ENCODE measurements at regions not wholly inside any gene's neighbourhood (a gene's known extent, or its start where the extent isn't known, plus 50 kb on each side); places are given as distances from the start of the nearest gene placed in this dataset.

DNA sequence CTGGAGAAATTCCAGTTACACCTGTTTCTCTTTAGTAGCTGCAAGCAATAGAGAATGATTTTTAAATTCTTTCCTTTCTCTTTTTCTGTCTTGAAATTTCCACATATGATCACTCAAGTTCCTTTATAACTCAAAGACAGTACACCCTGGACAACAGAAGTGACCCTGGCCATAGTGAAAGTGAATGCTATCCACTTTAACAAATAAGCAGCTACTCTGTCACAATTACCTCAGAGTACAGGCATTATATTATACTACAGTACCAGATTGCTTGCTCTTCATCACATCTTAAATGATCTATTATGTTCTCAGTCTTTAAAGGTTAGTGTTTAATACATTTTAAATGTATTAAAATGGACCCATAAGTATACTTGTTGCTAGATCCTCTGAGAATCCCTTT lies 136.2 kb downstream of the KLF12 start:
- DNase-seq, result no peak

DNA sequence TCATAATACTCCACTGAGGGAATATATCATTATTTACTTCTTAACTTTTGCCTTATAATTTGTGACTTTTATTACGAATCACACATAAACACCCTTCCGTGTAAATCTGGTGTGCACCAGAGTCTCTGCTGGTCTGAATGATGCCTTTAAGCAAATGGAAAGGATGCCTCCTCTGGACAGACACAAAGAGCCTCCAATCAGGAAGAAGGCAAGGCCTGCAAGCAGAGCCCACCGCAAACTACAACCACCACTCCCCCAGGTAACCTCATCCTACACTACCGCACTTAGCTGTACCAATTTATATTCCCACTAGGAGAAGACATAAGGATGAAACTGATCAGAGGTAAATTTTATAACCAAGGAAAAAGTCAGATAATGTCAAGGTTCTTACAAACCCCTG lies 137.6 kb downstream of the KLF12 start:
- no peak for DNase-seq

DNA sequence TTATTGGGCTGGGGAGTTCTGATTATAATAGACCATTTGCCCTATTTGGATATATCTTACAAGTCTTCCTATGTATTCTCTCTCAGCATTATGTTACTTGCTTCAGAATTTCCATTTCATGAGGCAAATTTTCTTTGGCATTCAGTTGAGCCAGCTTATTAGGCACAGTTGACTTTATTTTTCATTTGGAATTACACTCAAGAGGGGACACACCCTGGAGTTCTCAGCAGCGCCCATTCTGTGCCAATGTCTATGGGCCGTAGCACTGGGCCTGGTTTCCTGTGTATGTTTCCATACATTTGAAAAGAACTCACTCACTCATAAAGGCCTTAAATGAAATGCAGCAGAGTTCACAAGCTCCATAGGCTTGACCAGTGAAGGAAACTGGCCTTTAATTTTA lies 138.5 kb downstream of the KLF12 start:
- DNase-seq, result no peak

- DNase-seq, result no peak
Measured at GRCh38 chr13:73993661-73994060, 140.5 kb downstream of the KLF12 start.

GRCh38 chr13:73991884-73992283 lies 142.3 kb downstream of the KLF12 start:
- DNase-seq, result no peak

DNA sequence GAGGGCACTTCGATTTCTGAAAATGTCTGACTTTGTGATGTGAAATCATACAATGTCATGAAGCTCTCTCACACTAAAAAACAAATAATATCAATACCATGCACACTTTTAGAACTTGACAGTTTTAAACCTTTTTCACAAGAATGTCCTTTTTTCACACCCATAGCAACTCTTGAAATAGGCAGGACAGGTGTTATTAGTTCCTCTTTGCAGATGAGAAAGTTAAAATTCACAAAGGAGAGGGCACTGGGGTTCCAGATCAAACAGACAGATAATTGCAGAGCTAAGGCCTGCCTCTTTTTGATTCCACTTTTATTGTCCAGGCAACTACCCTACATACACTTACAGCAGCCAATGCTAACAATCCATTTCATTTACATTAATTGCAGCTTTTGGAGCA lies 142.8 kb downstream of the KLF12 start:
- no peak for DNase-seq

DNA sequence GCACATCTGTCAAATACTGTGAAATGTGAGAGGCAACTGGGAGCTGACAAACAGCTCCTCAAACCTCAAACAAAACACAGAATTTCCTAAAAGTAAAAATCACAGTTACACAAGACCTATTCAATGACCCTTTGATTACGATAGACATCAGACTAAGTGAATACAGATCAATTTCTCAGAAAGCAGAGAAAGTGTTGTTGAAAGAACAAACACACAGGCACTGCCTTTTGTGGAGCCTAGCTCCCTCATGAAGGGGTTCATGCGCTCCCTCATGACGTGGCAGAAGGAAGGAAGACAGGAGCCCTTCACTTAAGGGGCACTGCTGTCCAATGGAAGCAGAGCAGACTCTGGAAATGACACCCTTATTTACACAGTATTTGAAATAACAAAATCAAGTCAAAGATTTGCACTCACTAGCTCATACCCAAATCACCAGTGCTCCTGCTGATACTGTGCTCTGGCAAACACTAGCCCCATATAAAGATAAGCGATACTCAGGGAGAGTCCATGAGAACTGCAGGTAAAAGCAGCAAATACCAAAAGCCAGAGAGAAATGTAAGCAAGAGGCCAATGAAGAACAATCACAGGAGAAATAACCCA lies 144.9 kb downstream of the KLF12 start:
- no peak for DNase-seq

DNA sequence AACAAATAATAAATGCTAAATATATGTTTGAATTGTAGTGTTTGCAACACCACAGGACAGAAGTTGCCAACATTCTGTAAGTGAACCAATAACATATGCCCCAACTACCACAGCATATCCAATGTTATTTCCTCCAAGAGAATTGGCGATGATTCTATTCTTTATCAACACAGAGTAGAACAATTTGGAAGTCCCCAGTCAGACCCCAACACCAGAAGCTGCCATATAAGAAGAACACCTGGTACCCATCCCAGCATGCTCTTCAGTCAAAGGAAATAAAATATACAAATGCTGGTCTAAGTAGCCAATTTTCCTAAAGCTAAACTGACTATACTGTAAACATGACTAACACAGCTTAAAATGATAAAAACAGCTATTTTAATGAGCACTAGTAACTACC lies 145.7 kb downstream of the KLF12 start:
- no peak for DNase-seq

DNA sequence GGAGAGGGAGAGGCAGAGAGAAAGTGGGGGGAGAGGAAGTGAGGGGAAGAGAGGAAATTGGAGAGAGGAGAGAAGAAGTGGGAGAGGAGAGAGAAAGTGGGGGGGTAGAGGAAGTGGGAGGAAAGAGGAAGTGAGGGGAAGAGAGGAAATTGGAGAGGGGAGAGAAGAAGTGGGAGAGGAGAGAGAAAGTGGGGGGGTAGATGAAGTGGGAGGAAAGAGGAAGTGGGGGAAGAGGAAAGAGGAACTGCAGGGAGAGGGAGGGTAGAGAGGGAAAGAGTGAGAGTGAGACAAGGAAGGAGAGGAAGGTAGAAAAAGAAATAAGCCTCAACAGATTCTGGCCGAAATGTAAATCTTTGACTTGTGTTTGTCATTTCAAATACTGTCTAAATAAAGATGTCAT lies 146.6 kb downstream of the KLF12 start:
- no peak for DNase-seq

DNA sequence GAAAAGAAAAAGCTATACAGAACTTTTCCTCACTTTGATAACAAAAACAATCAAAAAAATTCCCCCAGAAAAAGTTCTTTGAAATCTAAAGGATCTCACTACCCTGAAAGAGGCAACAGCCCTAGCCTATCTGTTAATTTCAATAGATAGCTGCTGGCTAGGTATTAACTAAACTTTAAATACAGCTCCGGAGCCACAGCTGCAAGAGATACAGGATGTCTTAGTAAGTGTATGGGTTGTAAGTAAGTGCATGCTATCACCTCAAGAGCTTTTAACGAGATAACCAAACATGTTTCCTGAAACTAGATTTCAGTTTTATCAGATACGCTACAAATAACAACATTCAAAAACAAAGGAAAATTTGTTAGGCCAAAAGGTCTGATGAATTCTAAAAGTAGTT lies 148.4 kb downstream of the KLF12 start:
- DNase-seq, result no peak

DNA sequence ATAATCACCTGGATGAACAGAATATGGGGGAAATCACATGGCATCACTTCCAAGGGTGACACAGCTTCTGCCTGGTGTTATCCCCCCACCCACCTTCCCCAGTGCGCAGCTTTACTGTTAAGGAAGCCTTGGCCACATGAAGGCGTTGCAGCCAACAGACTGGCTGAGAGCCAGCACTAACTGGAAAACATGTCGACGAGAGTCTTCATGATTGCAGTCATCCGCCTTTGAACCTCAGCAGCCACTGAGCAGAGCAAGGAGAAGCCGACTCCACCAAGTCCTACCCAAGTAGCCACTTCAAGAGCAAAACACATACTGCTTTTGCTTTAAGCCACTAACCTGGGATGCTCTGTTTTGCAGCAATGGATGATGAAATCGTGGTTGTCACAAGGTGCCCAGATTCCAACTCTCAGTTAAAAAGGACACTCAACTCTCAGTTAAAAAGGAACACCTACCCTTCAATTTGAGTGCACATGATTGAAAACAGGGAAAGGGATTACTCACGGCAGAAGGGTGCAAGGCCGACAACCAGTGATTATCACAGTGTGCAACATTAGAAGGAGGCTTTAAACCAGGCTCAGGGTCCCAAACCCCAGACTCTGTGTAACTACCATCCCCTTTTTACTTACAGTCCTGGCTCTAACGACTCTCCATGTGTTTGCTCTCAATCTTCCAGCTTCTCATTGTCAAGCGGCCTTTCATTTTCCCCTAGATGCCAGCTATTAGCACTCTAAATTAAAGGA lies 149.1 kb downstream of the KLF12 start:
- DNase-seq, result peak; percentile 81

- no peak for DNase-seq
Measured at GRCh38 chr13:73984201-73984600, 150.0 kb downstream of the KLF12 start.

DNA sequence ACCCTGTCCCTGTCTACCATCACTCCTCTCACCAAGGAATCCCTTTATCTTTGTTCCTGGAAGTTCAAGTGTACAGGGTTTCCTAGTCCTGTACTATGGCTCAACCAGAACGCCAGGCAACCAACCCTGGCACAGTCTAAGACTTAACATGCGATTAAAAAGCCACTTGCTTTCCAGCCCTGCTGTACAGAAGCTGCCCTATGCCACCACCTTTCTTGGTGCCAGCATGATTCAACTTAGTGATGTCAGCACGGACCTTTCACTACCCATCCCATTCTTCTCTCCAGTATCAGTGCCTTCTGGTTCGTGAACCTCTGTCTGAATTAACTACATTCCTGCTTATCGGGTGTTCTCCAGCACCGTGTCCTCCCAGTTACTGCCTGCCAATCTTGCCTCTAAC lies 151.1 kb downstream of the KLF12 start:
- DNase-seq, result no peak

DNA sequence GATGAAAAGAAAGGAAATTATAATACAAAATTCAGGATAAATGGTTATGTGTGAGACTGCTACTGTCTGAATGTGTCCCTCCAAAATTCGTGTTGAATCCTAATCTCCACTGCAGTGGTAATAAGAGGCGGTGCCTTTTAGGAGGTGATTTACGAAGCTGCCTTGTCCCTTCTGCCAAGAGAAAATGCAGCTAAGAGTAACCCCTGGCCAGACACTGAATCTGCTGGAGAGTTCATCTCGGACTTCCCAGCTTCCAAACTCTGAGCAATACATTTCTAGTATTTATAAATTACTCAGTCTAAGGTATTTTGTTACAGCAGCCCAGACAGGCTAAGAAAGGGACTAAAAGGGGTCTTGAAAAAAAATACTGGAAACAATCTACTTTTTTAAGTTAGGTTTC lies 152.6 kb downstream of the KLF12 start:
- no peak for DNase-seq

- no peak for DNase-seq
Measured at GRCh38 chr13:73975767-73976166, 158.4 kb downstream of the KLF12 start.

- DNase-seq, result no peak
Measured at GRCh38 chr13:73974051-73974450, 160.2 kb downstream of the KLF12 start.

DNA sequence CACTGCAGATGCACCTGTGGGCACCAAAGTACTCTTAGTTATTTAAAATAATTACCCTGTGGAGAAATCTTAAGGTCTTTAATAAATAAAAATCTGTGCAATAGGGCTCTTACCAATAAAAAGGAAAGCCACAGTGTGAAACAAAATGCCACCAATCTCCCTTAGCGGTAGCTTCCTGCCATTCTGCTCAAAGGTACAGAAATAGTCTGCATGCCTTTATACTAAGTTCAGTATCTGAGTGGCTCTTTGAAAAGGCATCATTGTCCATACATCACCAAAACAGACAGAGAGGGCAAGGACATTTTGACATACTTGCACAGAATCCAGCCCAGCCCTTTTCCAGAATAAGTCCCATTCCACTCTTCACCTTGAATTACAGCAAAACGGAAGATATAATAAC lies 161.0 kb downstream of the KLF12 start:
- DNase-seq, result no peak

- no peak for DNase-seq
Measured at GRCh38 chr13:73972545-73972944, 161.7 kb downstream of the KLF12 start.

- no peak for DNase-seq
Measured at GRCh38 chr13:73971481-73971880, 162.7 kb downstream of the KLF12 start.

- no peak for DNase-seq
Measured at GRCh38 chr13:73970421-73971055, 163.7 kb downstream of the KLF12 start.

DNA sequence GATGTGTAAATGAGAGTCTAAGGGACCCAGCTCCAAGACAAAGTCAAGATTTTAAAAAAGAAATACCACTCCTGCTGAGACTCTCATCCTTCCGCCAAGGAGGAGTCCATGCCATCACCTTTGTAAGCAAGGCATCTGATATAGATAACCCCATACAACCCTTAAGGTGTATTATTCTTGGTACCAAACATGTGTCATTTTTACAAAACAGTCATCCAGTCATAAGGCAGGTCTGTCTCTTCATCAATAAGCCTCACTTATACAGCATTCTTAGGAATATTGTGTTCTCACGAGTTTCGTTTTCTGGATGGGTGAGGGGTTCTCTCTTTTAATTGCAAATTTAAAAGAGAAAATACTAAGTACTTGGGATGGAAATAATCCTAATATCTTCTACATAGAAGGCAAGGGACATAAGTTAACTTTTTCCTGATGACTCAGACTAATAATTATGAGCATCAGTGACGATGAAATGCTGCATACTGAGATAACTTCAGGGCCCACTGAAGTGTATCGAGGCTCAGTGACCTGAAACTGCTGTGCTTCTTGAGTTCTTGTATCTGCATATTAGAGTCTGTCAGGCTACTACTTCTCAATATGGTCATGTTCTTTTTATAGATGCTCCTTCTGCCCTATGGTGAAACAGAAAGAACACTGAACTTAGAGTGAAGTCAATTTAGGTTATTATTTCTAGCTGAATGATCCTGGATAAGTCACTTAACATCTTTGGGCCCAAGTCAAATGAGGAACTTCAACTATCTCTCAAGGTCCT lies 166.6 kb downstream of the KLF12 start:
- DNase-seq, result no peak

- no peak for DNase-seq
Measured at GRCh38 chr13:73966331-73966730, 167.9 kb downstream of the KLF12 start.

DNA sequence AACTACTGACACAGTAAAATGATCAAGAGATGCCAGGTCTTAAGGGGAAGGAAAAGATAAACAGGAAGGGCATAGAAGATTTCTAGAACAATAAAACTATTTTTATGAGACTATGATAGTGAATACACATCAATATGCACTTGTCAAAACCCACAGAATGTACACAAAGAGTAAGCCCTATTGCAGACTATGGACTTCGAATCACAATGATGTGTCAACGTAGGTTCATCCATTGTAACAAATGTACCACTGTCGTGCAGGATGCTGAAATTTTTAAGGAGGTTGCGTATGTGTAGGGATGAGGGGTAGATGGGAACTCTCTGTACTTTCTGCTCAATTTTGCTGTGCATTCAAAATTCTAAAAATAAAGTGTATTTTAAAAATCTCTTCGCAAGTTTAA lies 171.9 kb downstream of the KLF12 start:
- no peak for DNase-seq

GRCh38 chr13:73961181-73961580 lies 173.0 kb downstream of the KLF12 start:
- no peak for DNase-seq
